ENCODE measurements at regions not wholly inside any gene's neighbourhood (a gene's known extent, or its start where the extent isn't known, plus 50 kb on each side); places are given as distances from the start of the nearest gene placed in this dataset.
"Not testable (repeated sequence)": the region's sequence is repeated elsewhere in the genome, so short reads cannot be mapped to it uniquely, and the experiment has no call there.

DNA sequence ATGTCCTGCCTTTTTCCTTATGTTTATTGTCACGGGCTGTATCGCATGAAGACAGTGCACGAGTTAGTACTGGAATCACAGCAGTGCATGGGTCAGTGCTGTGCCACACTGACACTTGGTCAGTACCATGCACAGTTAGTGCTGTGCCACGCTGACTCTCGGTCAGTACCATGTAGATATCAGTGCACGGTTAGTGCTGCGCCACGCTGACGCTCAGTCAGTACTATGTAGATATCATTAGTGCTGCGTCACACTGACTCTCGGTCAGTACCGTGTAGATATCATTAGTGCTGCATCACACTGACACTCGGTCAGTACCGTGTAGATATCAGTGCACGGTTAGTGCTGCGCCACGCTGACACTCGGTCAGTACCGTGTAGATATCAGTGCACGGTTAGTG lies 104.1 kb downstream of the NPIPB11 start:
- WGBS, 3 donors: 96 to 97% (median 96%) methylated on average over 20 of the region's 20 CpGs

DNA sequence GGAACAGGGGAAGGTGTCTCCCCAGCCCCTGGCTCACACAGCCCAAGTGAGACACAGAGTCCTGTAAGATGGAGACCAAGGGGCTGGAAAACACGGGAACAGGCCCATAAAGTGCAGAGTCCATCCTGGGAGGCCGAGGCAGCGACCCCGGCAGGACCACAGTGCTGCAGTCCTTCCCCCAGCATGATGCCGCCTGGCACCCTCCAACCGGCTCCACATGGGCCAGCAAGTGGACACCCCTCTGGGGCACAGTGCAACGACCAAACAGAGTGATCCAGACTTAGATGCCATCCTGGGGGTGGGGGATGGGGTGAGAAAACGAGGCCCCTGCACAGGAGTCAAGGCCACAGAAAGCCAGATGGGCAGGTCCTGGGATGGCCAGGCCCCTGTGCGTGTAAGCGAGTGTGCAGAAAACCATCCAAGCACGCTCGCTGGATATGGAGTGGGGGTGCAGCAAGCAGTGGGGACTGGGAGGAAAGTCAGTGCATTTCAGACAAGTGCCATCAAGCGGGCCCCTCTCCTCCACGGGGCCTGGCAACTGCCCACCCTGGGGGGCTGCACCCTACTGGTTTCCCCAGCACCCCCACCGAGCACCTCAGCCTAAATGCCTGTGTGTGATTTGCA lies 104.7 kb downstream of the NPIPB11 start:
- 84 to 87% (median 86%) methylated on average over 13 to 15 of the region's 15 CpGs for WGBS, 3 donors
- H3K27ac ChIP-seq (ENCODE audit: low read depth, low read length): not testable (repeated sequence)

More for the DNA sequence above, 104.1 kb downstream of the NPIPB11 start:
- not testable (repeated sequence) for H3K27ac ChIP-seq (ENCODE audit: low read depth, low read length)

DNA sequence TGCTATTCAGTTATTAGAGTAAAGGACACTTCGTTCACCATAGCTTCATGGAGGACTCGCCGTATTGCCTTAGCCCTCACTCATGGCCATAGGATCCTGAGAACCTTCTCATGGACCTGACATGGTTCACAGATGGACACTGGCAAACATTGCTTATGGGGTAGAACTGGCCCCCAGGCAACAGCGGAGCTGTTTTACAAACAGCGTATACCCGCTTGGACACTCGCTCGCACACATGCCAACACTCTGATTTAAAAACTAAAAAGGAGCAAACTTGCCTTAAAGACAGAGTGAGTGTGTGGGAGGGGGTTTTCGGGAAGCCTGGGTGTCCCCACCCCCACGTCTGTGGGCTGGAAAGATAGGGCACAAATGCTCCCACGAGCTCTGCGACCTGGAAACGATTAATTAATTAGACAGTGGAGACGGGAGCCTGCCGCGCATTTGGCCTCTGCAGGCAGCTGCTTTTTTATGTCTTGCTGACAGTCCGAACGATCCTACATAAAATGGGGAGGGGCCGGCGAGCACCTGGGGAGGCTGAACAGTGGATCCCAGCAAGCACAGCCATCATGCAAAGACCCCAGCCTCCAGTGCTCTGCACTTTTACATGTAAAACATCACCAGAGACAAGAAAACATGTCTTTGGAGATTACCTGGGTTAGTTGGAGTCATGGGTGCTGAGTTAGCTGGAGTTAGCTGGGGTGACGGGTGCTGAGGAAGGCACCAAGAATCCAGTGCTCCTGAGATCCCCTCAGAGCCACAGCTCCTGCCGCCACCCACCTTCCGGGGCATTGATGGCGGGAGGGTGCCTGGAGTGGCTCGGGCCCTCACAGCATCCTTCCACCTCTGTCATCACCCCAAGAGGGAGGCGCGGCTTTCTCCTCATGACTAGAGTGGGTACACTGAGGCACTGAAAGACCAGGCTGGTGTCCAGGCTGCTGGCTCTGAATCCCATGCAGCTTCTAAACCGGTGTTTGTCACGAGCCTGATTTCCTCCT lies 105.7 kb downstream of the NPIPB11 start:
- H3K27ac ChIP-seq (ENCODE audit: low read depth, low read length): not testable (repeated sequence)
- WGBS, 3 donors: 56 to 63% (median 59%) methylated on average over 22 to 29 of the region's 29 CpGs

DNA sequence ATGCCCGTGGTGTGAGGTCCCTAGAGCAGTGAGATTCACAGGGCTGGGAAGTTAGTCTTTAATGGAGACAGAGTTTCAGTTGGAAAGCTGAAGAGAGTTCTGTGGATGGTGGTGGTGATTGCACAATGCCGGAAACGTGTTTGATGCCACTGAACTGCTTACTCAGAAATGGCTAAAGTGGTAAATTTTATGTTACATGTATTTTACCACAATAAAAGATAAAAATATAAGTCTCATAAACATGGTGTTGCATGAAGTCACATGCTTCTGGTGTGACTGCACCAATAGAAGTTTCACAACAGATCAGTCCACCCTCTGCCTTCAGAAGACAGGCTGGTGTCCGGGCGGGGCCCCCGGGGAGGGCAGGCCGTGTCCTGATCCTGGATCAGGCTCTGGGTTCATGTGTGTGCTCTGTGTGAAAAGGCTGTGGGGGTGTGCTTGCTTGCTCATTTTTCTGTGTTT lies 106.5 kb downstream of the NPIPB11 start:
- H3K27ac ChIP-seq (ENCODE audit: low read depth, low read length): not testable (repeated sequence)
- WGBS, 3 donors: 17 to 73% (median 30%) methylated on average over 7 of the region's 7 CpGs

DNA sequence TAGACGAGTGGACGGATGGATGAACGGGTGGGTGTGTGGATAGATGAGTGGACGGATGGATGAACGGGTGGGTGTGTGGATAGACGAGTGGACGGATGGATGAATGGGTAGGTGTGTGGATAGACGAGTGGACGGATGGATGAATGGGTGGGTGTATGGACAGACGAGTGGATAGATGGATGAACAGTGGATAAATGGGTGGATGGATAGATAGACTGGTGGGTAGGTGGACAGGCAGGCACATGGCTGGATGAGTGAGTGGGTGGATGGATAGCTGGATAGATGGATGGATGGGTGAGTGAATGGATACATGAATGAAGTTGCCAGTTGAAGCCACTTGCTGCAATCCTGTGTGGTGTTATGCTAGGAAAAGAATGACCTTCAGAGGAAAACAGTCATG lies 107.5 kb downstream of the NPIPB11 start:
- 89 to 95% (median 93%) methylated on average over 7 to 10 of the region's 10 CpGs for WGBS, 3 donors

DNA sequence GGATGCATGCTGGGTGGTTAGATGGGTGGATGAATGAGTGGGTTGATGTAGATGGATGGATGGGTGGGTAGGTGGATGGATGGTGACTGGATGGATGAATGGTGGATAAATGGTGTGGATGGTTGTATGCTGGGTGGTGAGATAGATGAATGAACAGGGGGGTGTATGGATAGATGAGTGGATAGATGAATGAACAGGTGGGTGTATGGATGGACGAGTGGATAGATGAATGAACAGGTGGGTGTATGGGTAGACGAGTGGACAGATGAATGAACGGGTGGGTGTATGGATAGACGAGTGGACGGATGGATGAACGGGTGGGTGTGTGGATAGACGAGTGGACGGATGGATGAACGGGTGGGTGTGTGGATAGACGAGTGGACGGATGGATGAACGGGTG lies 108.2 kb downstream of the NPIPB11 start:
- H3K27ac ChIP-seq (ENCODE audit: low read depth, low read length): not testable (repeated sequence)
- WGBS, 3 donors: 94 to 98% (median 95%) methylated on average over 8 to 9 of the region's 12 CpGs

More for the DNA sequence above, 107.5 kb downstream of the NPIPB11 start:
- H3K27ac ChIP-seq (ENCODE audit: low read depth, low read length): not testable (repeated sequence)

DNA sequence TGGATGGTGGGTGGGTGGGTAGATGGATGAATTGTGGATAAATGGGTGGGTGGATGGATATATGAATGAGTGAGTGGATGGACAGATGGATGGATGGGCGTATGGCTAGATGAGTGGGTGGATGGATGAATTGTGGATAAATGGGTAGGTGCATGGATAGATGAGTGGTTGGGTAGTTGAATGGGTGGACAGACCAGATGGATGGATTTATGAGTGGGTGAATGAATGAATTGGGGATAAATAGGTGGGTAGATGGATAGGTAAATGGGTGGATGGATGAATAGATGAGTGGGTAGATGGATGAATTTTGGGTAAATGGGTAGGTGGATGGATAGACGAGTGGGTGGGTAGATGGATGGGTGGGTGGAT lies 108.7 kb downstream of the NPIPB11 start:
- not testable (repeated sequence) for H3K27ac ChIP-seq (ENCODE audit: low read depth, low read length)
- WGBS, 3 donors: 75 to 87% (median 83%) methylated on average over 1 to 2 of the region's 2 CpGs

DNA sequence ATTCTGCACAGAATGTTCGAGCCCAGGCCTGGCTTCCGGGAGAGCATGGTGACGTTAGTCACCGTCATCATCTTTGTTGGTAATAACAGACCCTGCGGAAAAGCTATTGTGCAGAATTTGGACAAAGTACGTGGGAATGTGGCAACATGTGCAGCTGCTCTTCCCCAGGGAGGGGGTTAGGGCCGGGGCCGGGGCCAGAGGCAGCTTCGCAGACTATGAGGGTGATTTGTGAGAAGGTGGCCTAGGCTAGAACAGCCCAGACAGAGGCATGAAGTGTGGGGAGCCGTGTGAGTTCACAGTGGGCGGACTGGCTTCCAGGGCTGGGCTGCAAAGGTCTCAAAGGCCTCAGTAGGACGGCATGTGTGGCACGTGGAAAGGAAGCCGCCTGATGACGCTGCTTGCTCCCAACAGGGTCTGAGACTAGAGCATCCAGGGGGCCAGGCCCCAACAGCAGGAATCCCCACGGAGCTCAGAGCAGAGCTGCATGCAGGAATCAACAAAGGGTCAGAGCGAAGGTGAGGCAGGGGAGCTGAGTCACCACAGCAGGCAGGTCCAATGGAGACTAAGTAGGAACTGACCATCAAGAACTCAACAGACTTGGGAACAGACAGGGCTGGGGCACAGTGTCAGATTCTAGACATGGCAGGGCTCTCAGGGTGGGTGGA lies 109.2 kb downstream of the NPIPB11 start:
- H3K27ac ChIP-seq (ENCODE audit: low read depth, low read length): not testable (repeated sequence)
- 58 to 89% (median 81%) methylated on average over 16 to 17 of the region's 17 CpGs for WGBS, 3 donors

DNA sequence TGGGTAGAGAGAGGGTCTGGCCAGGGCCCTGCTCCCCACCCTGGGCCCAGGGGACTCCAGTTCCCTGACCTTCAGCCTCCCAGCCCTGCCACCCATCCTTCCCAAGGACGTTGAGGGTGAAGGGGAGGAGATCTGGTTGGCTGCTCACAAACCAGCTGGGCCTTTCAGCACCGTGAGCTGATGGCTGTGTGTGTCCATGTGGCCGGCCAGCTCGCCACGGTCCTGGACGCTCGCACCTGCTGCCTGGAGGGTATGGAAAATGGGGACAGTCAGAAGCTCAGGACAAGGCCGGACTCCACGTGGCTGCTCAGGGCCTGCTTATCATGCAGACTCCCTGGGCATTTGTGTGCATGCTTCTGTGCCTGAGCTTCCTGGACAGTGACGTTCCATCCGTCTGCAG lies 110.3 kb downstream of the NPIPB11 start:
- H3K27ac ChIP-seq (ENCODE audit: low read depth, low read length): not testable (repeated sequence)
- 89 to 92% (median 92%) methylated on average over 11 of the region's 11 CpGs for WGBS, 3 donors

DNA sequence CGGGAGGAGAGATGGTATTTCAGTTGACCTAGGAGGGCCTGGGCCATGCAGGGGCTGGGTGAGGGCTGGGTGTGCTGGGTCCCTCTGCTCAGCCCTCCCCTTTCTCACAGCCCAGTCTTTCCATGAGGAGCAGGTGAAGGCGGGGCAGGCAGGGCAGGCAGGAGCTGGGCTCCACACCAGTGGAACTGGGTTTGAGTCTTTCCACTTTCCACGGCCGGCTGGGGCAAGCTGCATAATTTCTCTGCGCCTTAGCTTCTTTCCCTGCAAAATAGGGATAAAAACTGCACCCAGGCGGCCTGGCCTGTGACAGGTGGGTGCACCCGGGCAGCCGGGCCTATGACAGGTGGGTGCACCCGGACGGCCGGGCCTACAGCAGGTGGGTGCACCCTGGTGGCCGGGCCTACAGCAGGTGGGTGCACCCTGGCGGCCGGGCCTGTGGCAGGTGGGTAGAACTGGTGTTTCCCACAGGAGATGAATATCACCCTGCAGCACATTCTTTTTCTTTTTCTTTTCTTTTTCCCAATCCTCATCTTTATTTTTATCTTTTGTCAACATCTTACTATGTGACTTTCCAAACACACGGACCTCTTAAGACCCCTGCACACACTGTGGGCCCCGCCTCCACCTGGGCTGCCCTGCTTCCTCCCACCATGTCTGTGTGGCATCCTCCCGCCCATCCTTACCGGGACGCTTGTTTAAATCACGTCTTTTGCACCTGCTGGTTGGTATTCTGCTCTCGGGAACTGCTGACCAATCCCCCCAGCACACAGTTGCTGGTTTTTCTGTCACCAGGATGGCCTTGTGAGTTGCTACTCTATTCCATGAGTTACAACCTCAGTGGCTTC lies 111.3 kb downstream of the NPIPB11 start:
- WGBS, 3 donors: 81 to 94% (median 88%) methylated on average over 19 to 21 of the region's 21 CpGs
- H3K27ac ChIP-seq (ENCODE audit: low read depth, low read length): not testable (repeated sequence)

DNA sequence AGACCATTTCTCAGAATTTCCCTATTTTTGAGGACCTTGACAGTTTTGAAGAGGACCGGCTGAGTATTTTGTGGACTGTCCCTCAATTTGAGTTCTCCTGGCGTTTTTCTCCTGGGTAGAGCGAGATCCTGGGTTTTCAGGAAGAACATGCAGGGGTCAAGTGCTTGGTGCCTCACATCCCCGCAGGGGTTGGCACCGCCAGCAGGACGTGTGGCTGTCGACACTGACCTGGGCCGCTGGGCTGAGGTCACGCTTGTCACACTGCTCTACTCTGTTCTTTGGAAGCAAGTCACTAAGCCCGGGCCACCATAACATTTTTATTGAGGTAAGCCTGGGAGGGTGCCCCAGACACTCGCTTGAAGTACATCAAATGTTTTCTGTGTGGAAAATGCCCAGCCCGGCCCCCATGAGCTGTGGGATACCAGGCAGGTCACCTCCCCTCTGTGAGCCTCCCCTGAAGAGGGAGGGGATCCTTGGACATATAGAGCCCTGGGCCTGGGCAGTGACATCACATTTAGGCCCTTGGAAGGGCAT lies 112.0 kb downstream of the NPIPB11 start:
- not testable (repeated sequence) for H3K27ac ChIP-seq (ENCODE audit: low read depth, low read length)
- 89 to 93% (median 91%) methylated on average over 12 of the region's 12 CpGs for WGBS, 3 donors

DNA sequence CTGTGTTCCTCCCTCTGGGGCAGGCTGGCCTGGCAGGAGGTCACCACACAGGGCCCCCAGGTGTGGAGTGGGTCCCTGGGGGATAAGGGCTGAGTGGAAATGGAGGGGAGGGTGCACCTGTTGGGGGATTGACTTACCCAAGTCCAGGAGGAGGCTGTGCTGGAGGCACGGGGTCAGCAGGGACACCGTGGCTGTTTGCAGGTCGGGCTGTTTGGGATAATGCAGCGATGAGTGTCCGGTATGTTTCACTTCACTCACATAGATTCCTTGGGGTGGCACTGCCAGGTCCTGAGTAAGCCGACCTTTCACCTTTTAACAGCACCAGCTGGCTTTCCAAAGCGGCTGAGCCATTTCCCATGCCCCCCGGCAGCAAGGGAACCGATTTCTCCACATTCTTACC lies 113.0 kb downstream of the NPIPB11 start:
- WGBS, 3 donors: 94 to 99% (median 94%) methylated on average over 6 to 7 of the region's 9 CpGs

DNA sequence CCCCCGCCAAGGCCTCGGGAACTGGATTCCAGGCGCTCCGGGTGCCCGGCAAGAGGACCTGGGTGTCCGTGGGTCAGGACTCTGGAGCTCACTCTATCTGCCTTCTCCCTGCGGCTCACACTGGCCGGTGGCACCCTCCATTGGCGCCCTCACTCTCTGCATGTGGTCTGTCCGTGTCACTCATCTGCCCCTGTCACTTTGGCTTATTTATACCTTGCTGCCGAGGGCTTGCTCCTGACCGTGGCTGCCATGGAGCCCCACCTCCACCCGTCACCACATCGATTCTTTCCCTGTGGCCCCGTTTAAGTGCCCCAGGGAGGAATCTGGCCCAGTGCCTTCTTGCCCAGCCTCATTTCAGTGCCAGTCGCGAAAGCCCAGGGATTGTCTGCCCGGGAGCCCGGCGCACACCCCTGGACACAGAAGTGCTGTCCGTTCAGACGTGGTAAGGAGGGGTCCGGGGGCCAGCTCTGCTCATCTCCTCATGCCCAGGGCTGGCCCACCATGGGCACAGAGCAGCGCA lies 113.5 kb downstream of the NPIPB11 start:
- 68 to 81% (median 80%) methylated on average over 16 to 22 of the region's 24 CpGs for WGBS, 3 donors
- H3K27ac ChIP-seq (ENCODE audit: low read depth, low read length): not testable (repeated sequence)

More for the DNA sequence above, 113.0 kb downstream of the NPIPB11 start:
- H3K27ac ChIP-seq (ENCODE audit: low read depth, low read length): not testable (repeated sequence)

DNA sequence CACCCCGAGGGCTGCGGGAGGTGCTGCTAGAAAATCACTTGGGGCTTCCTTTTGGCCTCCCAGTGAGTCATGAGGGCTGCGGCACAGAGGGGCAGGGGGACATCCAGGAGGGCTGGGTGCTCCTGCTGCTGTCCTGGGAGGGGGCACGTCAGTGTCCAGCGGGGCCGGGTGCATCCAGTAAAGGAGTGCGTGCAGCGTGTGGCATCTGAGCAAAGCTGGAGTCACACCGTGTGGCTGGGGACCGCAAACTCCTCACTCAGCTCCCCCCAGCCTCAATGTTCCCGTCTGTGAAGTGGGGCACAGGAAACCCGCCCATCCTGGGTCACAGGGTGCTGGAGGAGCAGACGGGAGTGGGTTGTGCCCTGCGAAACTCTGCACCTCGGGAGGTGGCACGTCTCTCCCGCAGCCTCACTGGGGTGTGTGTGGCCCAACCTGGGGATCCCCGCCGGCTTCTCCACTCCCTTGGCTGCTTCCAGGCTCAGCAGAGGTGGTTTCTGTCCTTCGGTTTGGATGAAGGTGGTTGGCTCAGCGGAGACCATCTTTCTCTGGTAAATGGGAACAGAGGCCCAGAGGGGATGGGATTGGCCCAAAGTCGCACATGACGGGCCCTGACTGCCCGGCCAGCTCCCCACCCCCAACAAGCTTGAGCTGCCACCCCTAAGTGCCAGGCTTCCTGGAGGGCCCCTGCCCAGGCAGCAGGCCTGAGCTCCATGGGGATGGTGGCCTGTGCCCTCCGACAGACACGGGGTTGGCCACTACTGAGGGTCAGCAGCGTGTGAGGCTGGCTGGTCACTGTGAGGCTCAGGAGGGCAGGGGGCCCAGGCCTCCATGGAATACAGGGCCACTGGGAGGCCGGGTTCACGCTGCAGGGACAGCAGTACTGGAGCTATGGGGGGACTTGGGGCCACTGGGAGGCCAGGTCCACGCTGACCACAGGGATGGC lies 114.9 kb downstream of the NPIPB11 start:
- not testable (repeated sequence) for H3K27ac ChIP-seq (ENCODE audit: low read depth, low read length)
- 69 to 83% (median 79%) methylated on average over 22 to 27 of the region's 30 CpGs for WGBS, 3 donors

DNA sequence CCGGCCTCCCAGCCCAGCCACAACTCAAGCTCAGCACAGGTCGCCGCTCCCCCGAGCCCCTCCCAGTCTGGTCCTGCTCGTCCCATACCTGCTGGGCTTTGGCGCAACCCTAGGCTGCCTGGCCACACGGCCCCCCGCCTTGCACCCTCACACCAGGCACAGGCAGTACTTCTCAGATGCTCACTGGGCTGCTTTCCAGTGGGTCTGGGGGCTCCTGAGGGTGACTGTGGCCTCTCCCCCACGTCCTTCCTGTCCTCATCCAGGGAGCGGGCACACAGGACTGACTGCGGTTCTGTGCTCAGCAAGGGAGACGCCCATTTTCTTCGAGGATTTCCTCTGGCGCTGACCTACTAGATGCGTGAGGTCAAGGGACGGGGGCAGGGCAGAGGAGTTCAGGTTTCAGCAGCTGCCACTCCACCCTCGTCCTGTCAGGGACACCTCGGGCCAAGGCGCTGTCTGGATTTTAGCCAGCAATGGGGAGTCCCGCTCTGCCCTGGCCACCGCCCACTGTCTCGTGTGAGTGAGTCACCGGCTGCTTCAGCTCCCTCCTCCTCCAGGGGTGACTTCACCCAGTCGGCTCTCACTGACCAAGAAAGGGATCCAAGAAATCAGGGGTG lies 115.8 kb downstream of the NPIPB11 start:
- WGBS, 3 donors: 11 to 27% (median 12%) methylated on average over 17 to 22 of the region's 24 CpGs
- H3K27ac ChIP-seq (ENCODE audit: low read depth, low read length): no peak overlapping the region

DNA sequence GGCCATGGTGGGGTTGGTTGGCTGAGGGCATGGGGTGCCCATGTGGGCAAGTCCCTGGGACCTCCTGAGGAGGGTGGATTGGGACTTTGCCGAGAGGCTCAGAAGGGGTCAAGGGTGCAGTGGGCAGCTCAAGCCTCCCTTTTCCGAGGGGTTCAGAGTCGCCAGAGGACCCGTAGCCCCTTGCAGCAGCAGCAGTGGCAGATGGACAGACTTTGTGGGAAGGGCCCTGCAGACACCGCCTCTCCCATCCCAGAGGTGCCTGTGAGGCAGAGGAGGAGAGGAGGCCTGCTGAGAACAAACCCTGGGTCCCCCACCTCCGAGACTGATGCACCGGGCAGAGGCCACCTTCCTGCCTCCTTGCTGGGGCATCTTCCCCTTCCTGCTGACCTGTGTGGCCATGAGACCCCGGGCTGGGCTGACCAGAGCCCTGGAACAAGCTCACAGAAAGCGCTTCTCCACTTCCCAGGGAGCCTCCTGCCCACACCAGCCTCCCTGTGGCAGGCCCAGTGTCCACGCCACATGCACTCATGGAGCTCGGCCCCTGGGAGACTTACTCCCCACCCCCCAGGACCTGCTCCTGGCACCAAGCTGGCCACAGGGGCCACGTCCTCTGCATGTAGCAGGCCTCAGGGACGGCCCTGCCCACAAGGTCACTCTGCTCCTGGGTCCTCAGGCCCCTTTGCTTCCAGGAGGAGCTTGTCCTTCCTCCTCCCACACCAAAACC lies 116.8 kb downstream of the NPIPB11 start:
- 84 to 87% (median 87%) methylated on average over 11 to 12 of the region's 13 CpGs for WGBS, 3 donors
- not testable (repeated sequence) for H3K27ac ChIP-seq (ENCODE audit: low read depth, low read length)
